GM19324 (cell line): ENCODE measurements at regions not wholly inside any gene's neighbourhood (a gene's known extent, or its start where the extent isn't known, plus 50 kb on each side); places are given as distances from the start of the nearest gene placed in this dataset.
"Not testable (repeated sequence)": the region's sequence is repeated elsewhere in the genome, so short reads cannot be mapped to it uniquely, and the experiment has no call there.

Experiments
- ATAC-seq: cut with Tn5 transposase; IDR thresholded peaks from one replicate; pipeline ENCODE4 v1.9.1; 2021; ENCODE audit warnings: mild to moderate bottlenecking, moderate library complexity; ENCODE audit not compliant: unreplicated experiment, low FRiP score

DNA sequence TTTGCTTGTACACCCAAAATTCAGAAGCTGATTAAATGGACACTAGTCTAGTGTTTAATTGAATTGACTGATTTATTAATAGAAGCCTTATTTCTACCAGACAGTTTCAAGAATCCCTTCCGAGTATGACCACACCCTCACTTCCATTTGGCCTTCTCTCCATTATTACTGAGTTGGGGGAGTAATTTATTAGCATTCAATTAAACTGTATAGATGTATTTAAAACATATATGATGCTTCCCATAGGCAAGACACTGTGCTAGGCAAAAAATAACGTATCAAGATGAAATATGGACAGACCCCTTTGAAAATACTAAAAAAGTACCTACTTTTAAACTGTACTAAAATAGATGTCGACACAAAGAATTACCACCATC is 112.9 kb upstream of the PHACTR1 start:
- ATAC-seq = no peak

DNA sequence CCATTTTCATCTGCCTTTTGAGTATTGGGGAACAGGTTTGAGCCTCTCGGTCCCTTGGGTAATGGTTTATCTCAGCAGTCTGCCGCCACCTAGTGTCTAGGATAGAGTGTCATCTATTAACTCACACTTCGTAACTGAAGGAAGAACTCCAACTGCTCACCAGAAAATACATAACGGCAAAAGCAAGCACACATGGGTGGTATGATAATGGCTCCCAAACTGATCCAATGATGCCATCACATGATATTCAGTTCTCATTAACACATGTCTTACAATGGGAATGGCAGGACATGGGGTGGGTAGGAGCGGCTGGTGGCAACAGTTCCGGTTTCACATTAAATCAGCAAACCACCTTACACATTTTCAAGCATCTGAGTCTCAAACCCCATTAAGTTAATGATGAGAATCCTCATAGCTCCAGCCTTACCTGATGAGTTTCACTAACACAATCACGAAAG is 110.7 kb upstream of the PHACTR1 start:
- peak; percentile 41 for ATAC-seq

DNA sequence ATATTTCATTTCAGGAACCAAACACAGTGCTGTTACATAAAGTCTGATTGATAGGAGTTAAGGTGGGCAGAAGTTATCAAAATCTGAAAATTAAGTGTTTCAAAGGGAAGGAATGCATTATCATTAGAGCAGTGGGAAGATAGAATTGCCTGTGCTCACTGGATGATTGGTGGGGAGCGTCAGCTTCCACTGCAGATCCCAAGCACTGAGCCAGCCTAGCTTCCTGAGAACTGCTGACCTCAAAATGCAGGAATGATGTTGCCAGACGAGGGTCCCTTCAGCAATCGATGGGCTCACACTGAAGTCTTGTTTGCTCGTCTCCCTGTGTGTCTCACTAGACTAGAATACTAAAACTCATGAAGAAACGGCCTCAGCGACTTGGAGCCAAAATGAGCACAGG is 110.0 kb upstream of the PHACTR1 start:
- no peak for ATAC-seq

DNA sequence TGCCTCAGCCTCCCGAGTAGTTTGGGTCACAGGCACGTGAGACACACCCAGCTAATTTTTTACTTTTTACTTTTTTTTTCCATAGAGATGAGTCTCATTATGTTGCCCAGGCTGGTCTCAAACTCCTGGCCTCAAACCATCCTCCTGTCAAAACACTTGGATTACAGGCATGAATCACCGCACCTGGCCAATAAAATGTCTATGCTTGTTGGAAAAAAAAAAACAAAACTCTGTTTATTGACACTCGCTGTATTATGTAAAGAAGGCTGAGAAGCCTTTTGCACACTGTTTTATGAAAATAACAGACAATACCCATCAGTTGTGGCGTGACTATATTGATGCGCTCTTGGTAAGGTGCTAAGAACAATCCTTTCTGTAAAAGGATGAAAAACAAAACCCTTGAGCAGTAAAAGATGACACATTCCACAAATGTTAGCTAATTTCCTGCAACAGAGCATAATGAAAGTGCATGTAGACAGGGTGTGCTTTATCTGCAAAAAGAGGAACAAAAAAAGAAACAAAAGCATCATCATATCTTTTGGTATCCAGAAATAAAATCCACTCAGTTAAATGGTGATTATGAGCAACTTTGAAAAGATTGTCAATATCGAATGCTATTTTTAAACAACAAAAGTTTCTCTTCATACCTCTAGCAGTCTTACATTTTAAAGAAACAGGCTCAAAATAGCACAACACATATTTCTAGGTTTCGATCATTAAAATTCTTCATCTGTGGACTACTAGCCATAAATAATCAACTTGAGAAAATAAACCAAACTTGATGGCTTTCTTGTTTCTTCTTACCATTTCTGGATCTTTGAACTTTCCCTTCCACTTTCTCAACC is 108.3 kb upstream of the PHACTR1 start:
- ATAC-seq = peak; percentile 65

DNA sequence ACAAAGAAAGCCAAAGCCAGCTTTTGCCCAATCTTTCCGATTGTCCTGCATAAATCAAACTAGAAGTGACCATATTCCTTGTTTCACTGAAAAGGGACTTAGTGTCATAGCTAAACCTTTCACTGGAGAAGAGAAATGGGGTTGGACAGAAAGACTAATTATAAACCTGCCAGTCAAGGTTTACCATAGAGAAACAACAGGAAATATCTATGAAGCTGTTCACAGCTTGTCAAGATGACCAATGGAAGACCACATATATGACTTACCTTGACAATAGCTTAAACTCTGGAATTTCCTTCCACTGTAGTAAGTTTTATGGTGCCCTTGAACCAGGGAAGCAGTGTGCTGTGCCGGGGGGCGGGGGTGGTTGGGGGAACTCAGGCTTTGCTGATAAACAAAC is 107.7 kb upstream of the PHACTR1 start:
- ATAC-seq = peak; percentile 15

DNA sequence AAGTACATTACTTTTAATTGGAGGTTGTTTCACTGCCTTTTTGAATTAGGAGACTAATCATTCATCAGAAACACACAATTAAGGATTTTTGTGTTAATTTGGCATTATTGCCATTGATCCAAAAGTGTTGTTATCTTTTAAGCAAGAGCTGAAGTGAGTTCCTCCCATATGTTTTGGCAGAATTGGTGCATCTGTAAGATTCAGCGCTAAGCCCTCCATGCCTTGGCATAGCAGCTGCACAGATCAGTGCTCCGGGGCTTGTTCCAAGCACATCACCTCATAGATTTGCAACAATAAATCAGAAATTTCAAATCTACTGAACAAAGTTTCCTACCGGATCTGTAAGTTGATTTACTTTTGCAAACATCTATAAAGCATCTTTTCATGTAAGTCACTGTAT is 106.8 kb upstream of the PHACTR1 start:
- ATAC-seq = no peak

DNA sequence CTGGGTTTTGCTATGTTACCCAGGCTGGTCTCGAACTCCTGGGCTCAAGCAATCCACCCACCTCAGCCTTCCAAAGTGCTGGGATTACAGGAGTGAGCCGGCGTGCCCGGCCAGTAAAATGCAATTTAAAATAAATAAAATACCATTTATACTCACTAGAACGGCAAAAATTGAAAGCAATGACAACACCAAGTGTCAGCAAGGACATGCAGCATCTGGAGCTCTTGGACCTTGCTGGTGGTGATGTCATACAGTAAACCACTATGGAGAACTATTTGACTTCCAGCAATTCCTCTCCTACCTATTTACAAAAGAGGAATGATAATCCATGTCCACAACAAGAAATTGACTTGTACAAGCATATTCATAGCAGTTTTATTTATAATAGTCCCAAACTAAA is 105.7 kb upstream of the PHACTR1 start:
- ATAC-seq = no peak

DNA sequence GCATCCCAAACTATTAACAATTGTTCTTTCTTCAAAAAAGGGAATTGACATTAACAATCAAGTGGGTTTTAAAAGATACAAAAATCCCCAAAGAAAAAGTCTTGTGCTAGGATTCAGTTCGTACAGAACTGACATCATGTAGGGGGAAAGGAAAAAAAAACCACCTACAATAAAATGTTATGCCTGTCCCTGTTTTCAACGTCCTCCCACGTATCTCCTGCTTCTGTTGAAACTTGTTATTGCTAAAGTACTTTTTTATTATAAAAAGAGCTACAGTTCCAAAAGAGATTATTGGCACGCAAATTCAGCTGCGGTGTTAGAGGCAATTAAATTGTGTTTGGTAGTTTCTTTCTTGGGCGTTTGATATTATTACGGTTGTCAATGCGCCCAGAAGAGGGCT is 102.8 kb upstream of the PHACTR1 start:
- no peak for ATAC-seq

DNA sequence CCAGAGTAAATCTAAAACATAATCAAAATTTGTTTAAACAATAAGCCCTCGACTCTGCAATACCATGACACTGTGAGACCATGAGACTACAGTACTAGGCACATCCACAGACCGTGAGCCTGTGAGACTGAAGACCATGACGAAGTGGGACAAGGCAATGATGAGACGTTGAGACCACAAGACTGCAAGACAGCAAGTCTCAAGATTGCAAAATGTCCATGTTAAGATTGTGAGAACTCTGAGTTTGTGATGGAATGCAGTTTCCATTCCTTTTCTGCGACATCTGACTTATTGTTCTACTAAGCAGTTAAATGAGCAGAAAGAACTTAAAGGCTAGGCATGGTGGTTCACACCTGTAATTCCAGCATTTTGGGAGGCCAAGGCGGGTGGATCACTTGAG is 102.1 kb upstream of the PHACTR1 start:
- no peak for ATAC-seq

DNA sequence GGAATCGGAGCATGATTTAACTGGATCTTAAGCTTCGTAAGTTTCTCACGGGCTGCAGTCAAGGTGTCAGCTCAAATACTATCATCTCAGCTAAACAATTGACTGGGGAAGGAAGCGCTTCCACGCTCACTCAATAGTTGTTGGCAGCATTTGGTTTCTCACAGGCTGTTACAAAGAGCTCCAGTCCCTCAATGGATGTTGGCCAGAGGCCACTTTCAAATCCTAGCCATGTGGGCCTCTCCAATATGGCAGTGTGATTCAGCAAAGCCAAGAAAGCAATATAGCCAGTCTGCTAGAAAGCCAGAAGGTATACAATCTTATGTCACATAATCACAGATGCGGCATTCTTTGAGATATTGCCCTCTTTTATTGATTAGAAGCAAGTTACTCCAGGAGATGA is 98.3 kb upstream of the PHACTR1 start:
- no peak for ATAC-seq

DNA sequence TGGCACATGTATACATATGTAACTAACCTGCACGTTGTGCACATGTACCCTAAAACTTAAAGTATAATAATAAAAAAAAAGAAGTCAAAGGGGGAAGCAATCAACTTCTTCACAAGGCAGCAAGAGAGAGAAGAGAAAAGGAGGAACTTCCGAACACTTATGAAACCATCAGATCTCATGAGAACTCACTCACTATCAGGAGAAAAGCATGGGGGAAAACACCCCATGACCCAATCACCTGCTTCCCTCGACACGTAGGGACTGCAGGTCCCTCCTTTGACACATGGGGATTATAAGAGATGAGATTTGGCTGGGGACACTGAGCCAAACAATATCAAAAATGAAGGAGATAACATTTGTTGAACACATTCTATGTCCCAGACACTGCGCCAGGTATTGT is 94.8 kb upstream of the PHACTR1 start:
- ATAC-seq = no peak

DNA sequence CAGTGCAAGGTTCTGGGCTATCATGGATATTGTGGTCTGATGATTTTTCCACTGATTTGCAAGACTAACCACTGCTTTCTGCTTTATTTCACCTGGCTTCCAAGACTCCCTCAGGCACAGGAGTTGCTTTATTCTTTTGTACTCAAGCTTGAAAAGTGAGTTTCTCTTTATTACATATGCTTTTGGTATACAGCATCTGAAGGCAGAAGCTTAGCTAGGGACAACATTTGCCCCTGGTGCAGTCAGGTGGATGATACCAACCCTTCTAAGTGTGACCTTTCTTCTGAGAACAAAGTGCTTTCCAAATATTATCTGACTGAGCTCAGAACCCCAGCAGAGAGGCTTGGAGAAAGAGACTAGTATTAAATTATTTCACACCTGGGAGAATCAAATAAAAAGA is 94.0 kb upstream of the PHACTR1 start:
- ATAC-seq = no peak

DNA sequence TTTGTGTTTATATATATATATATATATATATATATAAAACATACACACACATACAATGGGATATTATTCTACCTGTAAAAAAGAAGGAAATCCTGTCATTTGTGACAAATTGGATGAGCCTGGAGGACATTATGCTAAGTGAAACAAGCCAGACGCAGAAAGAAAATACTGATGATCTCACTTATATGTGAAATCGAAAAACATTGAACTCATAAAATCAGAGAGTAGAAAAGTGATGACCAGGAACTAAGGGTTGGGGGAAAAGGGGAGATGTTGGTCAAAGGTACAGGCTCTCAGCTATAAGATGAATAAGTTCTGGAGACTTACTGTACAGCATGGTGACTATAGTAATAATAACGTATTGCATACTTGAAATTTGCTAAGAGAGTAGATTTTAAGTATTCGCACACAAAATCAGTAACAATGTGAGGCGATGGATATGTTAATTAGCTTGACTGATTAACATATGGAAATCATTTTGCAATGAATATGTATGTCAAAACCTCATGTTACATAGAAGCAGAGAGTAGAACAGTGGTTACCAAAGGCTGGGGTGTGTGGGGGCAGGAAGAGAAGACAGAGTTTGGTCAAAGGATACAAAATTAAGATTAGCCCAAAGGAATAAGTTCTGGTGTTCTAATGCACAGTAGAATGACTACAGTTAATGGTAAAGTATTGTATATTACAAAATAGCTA is 92.3 kb upstream of the PHACTR1 start:
- ATAC-seq = no peak

DNA sequence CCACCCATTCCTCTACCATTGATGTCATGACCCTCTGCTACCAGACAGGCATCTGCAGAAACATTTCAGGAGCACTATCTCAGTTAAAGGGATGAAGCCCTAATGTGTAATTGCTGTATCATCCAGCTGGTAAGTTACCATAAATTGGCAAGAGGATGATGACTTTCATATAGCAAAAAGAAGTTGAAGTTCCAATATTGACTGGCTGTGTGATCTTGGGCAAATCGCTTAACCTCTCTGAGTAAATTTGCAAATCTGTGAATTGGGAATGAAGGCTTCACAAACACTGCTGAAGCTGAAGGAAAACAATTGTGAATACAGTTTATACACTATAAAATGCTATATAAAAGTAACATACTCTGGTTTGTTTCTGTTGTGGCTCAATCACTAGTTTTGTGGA is 89.5 kb upstream of the PHACTR1 start:
- ATAC-seq = no peak

DNA sequence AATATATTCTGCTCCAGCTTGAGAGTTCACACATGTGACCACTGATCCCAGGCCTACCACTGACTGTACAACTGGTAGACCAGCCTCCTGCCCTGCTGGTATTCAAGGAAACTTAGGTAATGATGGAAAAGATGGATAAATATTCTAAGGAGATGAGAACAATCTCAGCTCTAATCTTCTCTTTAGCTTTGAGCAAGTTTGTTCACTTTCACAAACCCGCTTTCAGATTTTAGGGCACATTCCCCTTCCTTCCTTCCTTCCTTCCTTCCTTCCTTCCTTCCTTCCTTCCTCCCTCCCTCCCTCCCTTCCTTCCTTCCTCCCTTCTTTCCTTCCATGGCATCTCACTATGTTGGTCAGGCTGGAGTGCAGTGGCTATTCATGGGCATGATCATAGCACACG is 88.2 kb upstream of the PHACTR1 start:
- ATAC-seq = no peak

DNA sequence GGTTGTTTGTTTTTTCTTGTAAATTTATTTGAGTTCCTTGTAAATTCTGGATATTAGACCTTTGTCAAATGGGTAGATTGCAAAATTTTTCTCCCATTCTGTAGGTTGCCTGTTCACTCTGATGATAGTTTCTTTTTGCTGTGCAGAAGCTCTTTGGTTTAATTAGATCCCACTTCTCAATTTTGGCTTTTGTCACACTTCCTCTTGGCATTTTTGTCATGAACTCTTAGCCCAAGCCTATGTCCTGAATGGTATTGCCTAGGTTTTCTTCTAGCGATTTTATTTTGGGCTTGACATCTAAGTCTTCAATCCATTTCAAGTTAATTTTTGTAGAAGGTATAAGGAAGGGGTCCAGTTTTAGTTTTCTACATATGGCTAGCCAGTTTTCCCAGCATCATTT is 82.8 kb upstream of the PHACTR1 start:
- not testable (repeated sequence) for ATAC-seq

DNA sequence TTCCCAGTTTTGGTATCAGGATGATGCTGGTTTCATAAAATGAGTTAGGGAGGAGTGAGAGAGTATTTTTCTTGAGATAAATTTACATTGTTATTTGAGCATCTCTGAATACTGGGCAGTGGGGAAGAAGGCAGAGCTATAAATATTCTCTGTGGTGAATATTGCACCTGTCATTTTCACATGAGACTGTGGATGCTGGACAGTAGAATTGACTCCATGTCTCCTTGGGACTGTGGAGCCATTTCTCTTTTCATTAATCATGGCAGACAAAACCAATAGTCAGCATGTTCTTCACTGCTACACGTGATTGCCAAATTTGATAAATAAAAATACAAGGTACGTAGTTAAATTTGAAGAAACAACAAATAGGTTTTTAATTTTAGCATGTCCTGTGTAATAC is 81.2 kb upstream of the PHACTR1 start:
- no peak for ATAC-seq

DNA sequence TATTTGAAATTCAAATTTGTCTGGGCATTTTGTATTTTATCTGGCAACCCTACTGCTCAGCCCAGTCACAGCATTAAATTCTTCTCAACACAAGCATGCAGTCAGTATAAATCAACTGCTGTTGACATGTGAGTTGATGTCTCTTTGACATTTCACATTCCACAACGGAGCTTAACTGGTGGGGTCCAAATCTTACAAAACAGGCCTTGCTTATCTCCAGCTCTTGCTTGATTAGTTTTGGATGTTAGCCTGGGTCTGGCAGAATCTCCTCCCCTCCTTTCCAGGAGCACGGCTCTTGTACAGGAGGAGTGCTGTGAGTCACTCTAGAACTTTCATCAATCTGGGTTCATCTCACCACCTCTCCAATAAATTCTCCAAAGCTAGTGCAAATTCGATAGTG is 80.8 kb upstream of the PHACTR1 start:
- no peak for ATAC-seq

DNA sequence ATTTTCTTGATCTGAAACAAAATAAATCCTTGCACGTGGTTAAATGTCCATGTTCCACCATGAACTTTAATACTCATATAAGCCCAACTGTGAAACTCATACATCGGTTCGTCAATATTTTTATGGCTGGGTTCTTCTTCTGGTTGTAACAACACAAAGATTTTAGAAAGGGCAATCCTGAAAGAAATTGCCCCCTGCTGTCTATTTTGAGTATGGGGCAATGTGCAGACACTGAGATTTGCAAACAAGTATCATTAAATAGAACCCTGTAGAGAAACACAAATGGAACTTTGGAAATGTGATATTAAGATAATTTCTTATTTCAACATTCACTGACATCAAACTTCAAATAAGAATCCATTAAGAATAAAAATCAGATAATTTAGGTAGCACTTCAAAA is 80.2 kb upstream of the PHACTR1 start:
- no peak for ATAC-seq

DNA sequence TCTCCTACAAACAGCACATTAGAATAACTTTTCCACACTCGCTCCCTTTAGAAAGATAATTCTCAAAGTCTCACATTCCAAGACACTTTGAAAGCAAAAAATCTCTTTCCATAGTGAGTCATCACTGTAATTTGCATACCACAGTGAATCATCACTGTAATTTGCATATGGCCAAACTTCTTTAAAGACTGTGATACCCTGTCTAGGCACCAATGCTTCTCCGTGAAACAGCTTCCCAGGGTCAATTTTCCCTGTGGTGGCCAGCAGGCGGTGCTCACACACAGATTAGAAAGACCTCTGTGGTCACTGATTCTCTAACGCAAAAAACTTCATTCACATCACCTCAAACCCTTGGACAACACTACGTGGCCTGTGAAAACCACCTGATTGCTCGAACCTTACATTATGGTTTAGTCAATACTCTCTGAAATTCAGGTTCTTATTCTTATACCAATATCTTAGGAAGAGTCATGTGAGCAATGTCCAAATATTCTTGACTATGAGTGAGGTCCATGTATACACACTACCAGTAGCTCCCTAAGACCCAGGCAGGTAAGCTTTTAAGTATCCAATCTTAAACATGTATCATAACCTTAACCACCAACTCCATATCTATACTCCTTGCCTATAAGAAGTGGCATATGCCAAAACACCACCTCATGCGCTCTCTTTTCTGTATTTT is 78.5 kb upstream of the PHACTR1 start:
- no peak for ATAC-seq

DNA sequence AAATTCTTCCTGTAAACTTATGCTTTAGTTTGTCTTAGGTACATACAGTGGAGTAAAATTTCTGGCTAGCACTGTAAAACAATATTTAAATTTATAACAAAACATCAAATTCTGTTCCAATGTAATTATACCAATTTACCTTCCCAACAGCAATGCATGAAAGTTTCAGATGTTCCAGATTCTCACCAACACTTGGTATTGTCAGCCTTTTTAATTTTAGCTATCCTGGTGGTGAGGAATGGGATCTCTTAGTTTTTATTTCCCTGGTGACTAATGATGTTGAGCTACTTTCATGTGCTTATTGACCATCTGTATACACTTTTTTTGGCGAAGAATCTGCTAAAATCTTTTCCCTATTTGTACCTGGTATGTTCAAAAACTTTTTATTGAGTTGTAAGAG is 76.1 kb upstream of the PHACTR1 start:
- ATAC-seq = no peak

DNA sequence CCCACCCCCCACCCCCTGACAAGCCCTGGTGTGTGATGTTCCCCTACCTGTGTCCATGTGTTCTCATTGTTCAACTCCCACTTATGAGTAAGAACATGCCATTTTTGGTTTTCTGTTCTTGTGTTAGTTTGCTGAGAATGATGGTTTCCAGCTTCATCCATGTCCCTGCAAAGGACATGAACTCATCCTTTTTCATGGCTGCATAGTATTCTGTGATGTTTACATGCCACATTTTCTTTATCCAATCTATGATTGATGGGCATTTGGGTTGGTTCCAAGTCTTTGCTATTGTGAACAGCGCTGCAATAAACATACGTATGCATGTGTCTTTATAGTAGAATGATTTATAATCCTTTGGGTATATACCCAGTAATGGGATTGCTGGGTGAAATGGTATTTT is 74.8 kb upstream of the PHACTR1 start:
- not testable (repeated sequence) for ATAC-seq
